Transverse colon (tissue), 4 donors: ENCODE measurements at regions not wholly inside any gene's neighbourhood (a gene's known extent, or its start where the extent isn't known, plus 50 kb on each side); places are given as distances from the start of the nearest gene placed in this dataset.

ENCODE experiments used
- DNase-seq: peaks from one replicate; pipeline ENCODE4 v3.0.0-alpha.2; 2019
- H3K27ac ChIP-seq, 4 donors: fragments of 200-600 bp; sonication (generic); 2 replicates each; pipeline ENCODE4 v1.5.1; 2016 to 2018; ENCODE audit warnings: inconsistent platforms in 4 of 4
- H3K27me3 ChIP-seq: fragments of 200-600 bp; sonication (generic); 2 replicates; pipeline ENCODE4 v1.5.1; 2017; ENCODE audit warnings: inconsistent platforms
- H3K36me3 ChIP-seq, 4 donors: fragments of 200-600 bp; sonication (generic); 2 replicates each; pipeline ENCODE4 v1.5.1; 2017 to 2019; ENCODE audit warnings: inconsistent platforms in 4 of 4
- H3K4me1 ChIP-seq, 4 donors: fragments of 200-600 bp; sonication (generic); 2 replicates each; pipeline ENCODE4 v1.5.1; 2017 to 2020; ENCODE audit warnings: inconsistent platforms in 4 of 4
- H3K4me3 ChIP-seq, 4 donors: fragments of 200-600 bp; sonication (generic); 1 replicate in 1 of 4; 2 replicates in 3 of 4; pipeline versions ENCODE4 v1.5.1 to v1.6.1; 2017 to 2019; ENCODE audit warnings: inconsistent platforms in 4 of 4
- H3K9me3 ChIP-seq, 2 donors: fragments of 200-600 bp; sonication (generic); 2 replicates each; pipeline ENCODE4 v1.5.1; 2017 to 2019; ENCODE audit warnings: inconsistent platforms in 2 of 2
- CTCF ChIP-seq, 5 experiments: fragments of 200-600 bp in 3 of 5; fragments of 450-650 bp in 2 of 5; sonication (generic) in 3 of 5; IDR thresholded peaks; 1 replicate in 2 of 5; 2 replicates in 3 of 5; pipeline ENCODE4 v1.5.1; 2016 to 2017; ENCODE audit warnings: antibody characterized with exemption in 5 of 5, inconsistent platforms in 3 of 5, mild to moderate bottlenecking in 2 of 5, moderate library complexity in 1 of 5
- EP300 ChIP-seq: sonication (generic); formaldehyde crosslinking; IDR thresholded peaks from one replicate; pipeline ENCODE4 v1.6.1; 2017; ENCODE audit warnings: antibody characterized with exemption, low read depth
- POLR2A ChIP-seq: fragments of 450-650 bp; IDR thresholded peaks from one replicate; pipeline ENCODE4 v1.6.1; 2016; ENCODE audit warnings: antibody characterized with exemption, mild to moderate bottlenecking, moderate library complexity
- POLR2AphosphoS5 ChIP-seq, 3 donors: sonication (generic); formaldehyde crosslinking; IDR thresholded peaks; one replicate each; pipeline ENCODE4 v1.6.1; 2016; ENCODE audit warnings: antibody characterized with exemption in 3 of 3
- WGBS, 2 donors: methylation state at CpG; one replicate each; pipeline ENCODE4 v1.1.5; 2018; ENCODE audit warnings: low coverage in 1 of 2; 5-methylcytosine and 5-hydroxymethylcytosine counted together
- in situ Hi-C, 4 donors: fragments of 200-750 bp; cut with MboI; loops; one replicate each; pipeline versions ENCODE4 v1.15.0 to v1.15.1; 2017; ENCODE audit warnings: low sequenced_read_pairs in 3 of 4, low pct_ligation_motif_present in 1 of 4, low pct_unique_long_range_greater_than_20kb in 1 of 4
- intact Hi-C: fragments of 100-400 bp; cut with DNase I; formaldehyde crosslinking; loops from one replicate; pipeline ENCODE4 v1.15.1; 2023; ENCODE audit warnings: low total_unique reads

- no peak overlapping the region for H3K27ac ChIP-seq
- intact Hi-C loops (no loop called here), in situ Hi-C loops (no loop called here)
- H3K9me3 ChIP-seq, result no peaks in the 10 kb centered on the region
- H3K4me1 ChIP-seq, result no peaks in the 10 kb centered on the region
- no peak overlapping the region for H3K4me3 ChIP-seq
- H3K27me3 ChIP-seq, result no peaks in the 10 kb centered on the region
- TF ChIP-seq POLR2A, result no peak
- no peak for TF ChIP-seq POLR2AphosphoS5 (IDR thresholded peaks at IDR 0.05)
- no peak for TF ChIP-seq CTCF (IDR thresholded peaks at IDR 0.05)
- TF ChIP-seq EP300, result no peak
- H3K36me3 ChIP-seq, result no peaks in the 10 kb centered on the region
- 84% methylated on average over 17 of the region's 17 CpGs; no CpG with 5 or more reads in 1 of the 2 donors for WGBS, 2 donors
- DNase-seq, result no peak
Observed at GRCh38 chr14:101199028-101199770, 295.7 kb upstream of the RTL1 start.

- peaks cover 0 to 4% of the 10 kb centered on the region in 2 donors for H3K9me3 ChIP-seq
- no peaks in the 10 kb centered on the region for H3K27me3 ChIP-seq
- H3K4me1 ChIP-seq, result no peaks in the 10 kb centered on the region
- intact Hi-C loops, result no loop called here
- no peak for TF ChIP-seq POLR2A
- no peak for TF ChIP-seq POLR2AphosphoS5 (IDR thresholded peaks at IDR 0.05)
- no peak for TF ChIP-seq CTCF (IDR thresholded peaks at IDR 0.05)
- no peak for TF ChIP-seq EP300
- no peaks in the 10 kb centered on the region for H3K36me3 ChIP-seq
- no peak overlapping the region for H3K4me3 ChIP-seq
- 87% methylated on average over 13 of the region's 13 CpGs; no CpG with 5 or more reads in 1 of the 2 donors for WGBS, 2 donors
- no peak for DNase-seq
- no peak overlapping the region for H3K27ac ChIP-seq
- in situ Hi-C loops, result no loop called here
Observed at GRCh38 chr14:101200008-101200649, 296.6 kb upstream of the RTL1 start.

- DNase-seq, result no peak
- TF ChIP-seq POLR2A, result no peak
- TF ChIP-seq CTCF (IDR thresholded peaks at IDR 0.05), result no peak
- no peak for TF ChIP-seq EP300
- TF ChIP-seq POLR2AphosphoS5 (IDR thresholded peaks at IDR 0.05), result no peak
- Histone ChIP-seq H3K4me1 (no peaks in the 10 kb centered on the region), H3K4me3 (no peak overlapping the region), H3K9me3 (peaks cover 0 to 7% of the 10 kb centered on the region in 2 donors), H3K27ac (no peak overlapping the region), H3K36me3 (no peaks in the 10 kb centered on the region), H3K27me3 (no peaks in the 10 kb centered on the region)
- intact Hi-C loops (no loop called here), in situ Hi-C loops (no loop called here)
- 75 to 88% methylated on average over 4 to 11 of the region's 12 CpGs for WGBS, 2 donors
Observed at GRCh38 chr14:101200650-101201516, 297.4 kb upstream of the RTL1 start.

GRCh38 chr14:101201535-101202151, 298.1 kb upstream of the RTL1 start:
- intact Hi-C loops (no loop called here), in situ Hi-C loops (no loop called here)
- H3K27ac ChIP-seq, result no peak overlapping the region
- 89% methylated on average over 18 of the region's 18 CpGs; no CpG with 5 or more reads in 1 of the 2 donors for WGBS, 2 donors
- no peak for DNase-seq
- no peak overlapping the region for H3K4me3 ChIP-seq
- no peaks in the 10 kb centered on the region for H3K4me1 ChIP-seq
- H3K36me3 ChIP-seq, result no peaks in the 10 kb centered on the region
- no peak for TF ChIP-seq POLR2A
- TF ChIP-seq POLR2AphosphoS5 (IDR thresholded peaks at IDR 0.05), result no peak
- TF ChIP-seq EP300, result no peak
- no peak for TF ChIP-seq CTCF (IDR thresholded peaks at IDR 0.05)
- H3K27me3 ChIP-seq, result no peaks in the 10 kb centered on the region
- peaks cover 0 to 7% of the 10 kb centered on the region in 2 donors for H3K9me3 ChIP-seq
